HG03060 (cell line): ENCODE measurements at regions not wholly inside any gene's neighbourhood (a gene's known extent, or its start where the extent isn't known, plus 50 kb on each side); places are given as distances from the start of the nearest gene placed in this dataset.
"Not testable (repeated sequence)": the region's sequence is repeated elsewhere in the genome, so short reads cannot be mapped to it uniquely, and the experiment has no call there.

Experiments used
- ATAC-seq: cut with Tn5 transposase; IDR thresholded peaks from one replicate; pipeline ENCODE4 v1.9.1; 2021; ENCODE audit warnings: low read depth, moderate number of reproducible peaks; ENCODE audit not compliant: unreplicated experiment

GRCh38 chr5:34545164-34545563, 111.0 kb upstream of the RAI14 start:
- ATAC-seq, result no peak

- ATAC-seq, result no peak
These were observed 110.5 kb upstream of the RAI14 start for GRCh38 chr5:34545626-34546025.

- ATAC-seq, result no peak
These were observed 108.6 kb upstream of the RAI14 start for GRCh38 chr5:34547300-34548085.

- ATAC-seq, result no peak
These were observed 108.1 kb upstream of the RAI14 start for GRCh38 chr5:34548086-34548403.

GRCh38 chr5:34550247-34550646, 105.9 kb upstream of the RAI14 start:
- no peak for ATAC-seq

GRCh38 chr5:34550964-34551363, 105.2 kb upstream of the RAI14 start:
- no peak for ATAC-seq

- ATAC-seq, result no peak
These were observed 104.2 kb upstream of the RAI14 start for GRCh38 chr5:34551911-34552433.

GRCh38 chr5:34552686-34553085, 103.4 kb upstream of the RAI14 start:
- no peak for ATAC-seq

GRCh38 chr5:34553581-34553980, 102.5 kb upstream of the RAI14 start:
- no peak for ATAC-seq

- no peak for ATAC-seq
These were observed 101.5 kb upstream of the RAI14 start for GRCh38 chr5:34554641-34555040.

GRCh38 chr5:34555699-34556508, 100.2 kb upstream of the RAI14 start:
- ATAC-seq, result no peak

GRCh38 chr5:34556509-34556782, 99.7 kb upstream of the RAI14 start:
- ATAC-seq, result no peak

GRCh38 chr5:34561581-34561980, 94.5 kb upstream of the RAI14 start:
- ATAC-seq, result not testable (repeated sequence)

GRCh38 chr5:34562791-34563190, 93.3 kb upstream of the RAI14 start:
- no peak for ATAC-seq

- ATAC-seq, result no peak
These were observed 92.9 kb upstream of the RAI14 start for GRCh38 chr5:34563269-34563668.

GRCh38 chr5:34563931-34564709, 92.0 kb upstream of the RAI14 start:
- no peak for ATAC-seq

GRCh38 chr5:34564710-34565235, 91.4 kb upstream of the RAI14 start:
- no peak for ATAC-seq

- no peak for ATAC-seq
These were observed 86.0 kb upstream of the RAI14 start for GRCh38 chr5:34570143-34570542.

- no peak for ATAC-seq
These were observed 85.1 kb upstream of the RAI14 start for GRCh38 chr5:34570721-34571676.

- ATAC-seq, result no peak
These were observed 84.5 kb upstream of the RAI14 start for GRCh38 chr5:34571677-34572041.
